Rectal smooth muscle tissue (tissue), 1 donor: ENCODE measurements at regions not wholly inside any gene's neighbourhood (a gene's known extent, or its start where the extent isn't known, plus 50 kb on each side); places are given as distances from the start of the nearest gene placed in this dataset.
A peak's percentile ranks its signal among the peaks of the same experiment; 100 is the strongest.
"Not testable (repeated sequence)": the region's sequence is repeated elsewhere in the genome, so short reads cannot be mapped to it uniquely, and the experiment has no call there.

Source experiments
- H3K27ac ChIP-seq: one replicate; pipeline ENCODE4 v1.7.0; 2013; ENCODE audit warnings: low read depth, low read length, inconsistent platforms
- H3K27me3 ChIP-seq: one replicate; pipeline ENCODE4 v1.7.0; 2013; ENCODE audit warnings: low read length; ENCODE audit not compliant: control insufficient read depth, insufficient read depth
- H3K36me3 ChIP-seq: one replicate; pipeline ENCODE4 v1.7.0; 2013; ENCODE audit warnings: low read length; ENCODE audit not compliant: control insufficient read depth, insufficient read depth
- H3K4me1 ChIP-seq: one replicate; pipeline ENCODE4 v1.7.0; 2013; ENCODE audit warnings: low read length; ENCODE audit not compliant: control insufficient read depth, insufficient read depth
- H3K4me3 ChIP-seq: one replicate; pipeline ENCODE4 v1.7.0; 2013; ENCODE audit warnings: low read length
- H3K9ac ChIP-seq: one replicate; pipeline ENCODE4 v1.7.0; 2013; ENCODE audit warnings: low read length

DNA sequence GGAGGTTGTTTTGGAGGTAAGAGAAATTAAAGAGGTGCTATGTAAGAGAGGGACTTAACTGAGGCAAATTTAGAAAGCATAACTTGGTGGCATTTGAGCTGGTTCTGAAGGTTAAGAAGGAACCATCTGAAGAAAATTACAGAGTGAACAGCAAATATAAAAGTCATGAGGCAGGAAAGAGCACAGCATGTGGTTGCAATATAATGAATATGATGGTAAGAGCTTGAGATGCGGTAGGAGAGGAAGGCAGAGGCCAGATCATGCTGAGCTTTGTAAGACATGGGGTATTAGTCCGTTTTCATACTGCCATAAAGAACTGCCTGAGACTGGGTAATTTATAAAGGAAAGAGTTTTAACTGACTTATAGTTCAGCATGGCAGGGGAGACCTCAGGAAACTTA is 279.1 kb downstream of the UTRN start:
- H3K4me3 ChIP-seq, result no peak overlapping the region
- H3K36me3 ChIP-seq, result peaks cover 2% of the 10 kb centered on the region
- no peaks in the 10 kb centered on the region for H3K27me3 ChIP-seq
- no peaks in the 10 kb centered on the region for H3K4me1 ChIP-seq
- H3K9ac ChIP-seq, result no peak overlapping the region
- no peak overlapping the region for H3K27ac ChIP-seq

DNA sequence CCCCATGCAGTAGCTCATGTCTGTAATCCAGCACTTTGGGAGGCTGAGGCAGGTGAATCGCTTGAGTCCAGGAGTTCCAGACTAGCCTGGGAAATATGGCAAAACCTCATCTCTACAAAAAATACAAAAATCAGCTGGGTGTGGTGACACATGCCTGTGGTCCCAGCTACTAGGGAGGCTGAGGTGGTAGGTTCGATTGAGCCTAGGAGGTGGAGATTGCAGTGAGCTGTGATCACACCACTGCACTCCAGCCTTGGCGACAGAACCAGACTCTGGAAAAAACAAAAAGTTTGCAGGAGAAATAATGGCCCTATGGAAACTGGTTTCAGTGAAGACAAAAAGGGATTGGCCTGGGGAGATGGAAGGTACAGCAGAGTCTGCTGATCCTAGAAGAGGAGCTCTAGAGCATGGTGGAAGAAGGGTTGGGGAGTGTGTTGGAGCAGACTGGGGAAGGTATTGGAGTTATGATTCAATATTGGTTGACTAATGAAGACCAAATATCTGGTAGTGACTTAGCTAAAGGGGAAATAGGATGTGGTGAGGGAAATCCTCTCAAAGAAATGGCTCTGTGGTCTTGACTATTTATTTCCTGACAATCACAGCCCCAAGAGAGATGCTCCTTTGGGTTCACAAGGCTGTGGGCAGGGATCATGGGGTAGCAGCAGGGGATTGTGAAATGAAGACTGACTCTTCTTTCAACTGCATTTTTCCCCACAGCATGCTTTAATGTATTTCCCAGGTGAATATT is 281.9 kb downstream of the UTRN start:
- Histone ChIP-seq H3K4me1 (no peaks in the 10 kb centered on the region), H3K4me3 (no peak overlapping the region), H3K36me3 (peaks cover 2% of the 10 kb centered on the region), H3K9ac (no peak overlapping the region), H3K27ac (no peak overlapping the region), H3K27me3 (no peaks in the 10 kb centered on the region)

DNA sequence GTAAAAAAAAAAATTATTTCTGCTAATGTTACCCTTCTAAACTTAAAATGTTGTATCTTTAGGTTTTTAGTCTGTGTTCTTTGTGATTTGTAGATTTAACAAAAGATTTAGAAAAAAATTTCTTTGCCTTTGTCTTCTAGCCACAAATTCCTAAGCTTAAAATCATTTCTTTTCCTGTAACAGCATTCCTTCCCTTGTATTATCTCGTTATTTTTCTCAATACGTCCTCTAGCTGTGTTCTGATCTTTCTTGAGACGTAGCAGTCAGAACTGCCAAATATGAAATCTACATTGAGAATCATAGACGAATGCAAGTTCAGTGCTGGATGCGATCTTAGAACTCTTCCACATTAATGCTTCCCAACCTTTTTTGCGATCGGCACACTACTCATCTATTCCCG is 283.1 kb downstream of the UTRN start:
- Histone ChIP-seq H3K4me1 (no peaks in the 10 kb centered on the region), H3K36me3 (peaks cover 2% of the 10 kb centered on the region), H3K27ac (no peak overlapping the region), H3K4me3 (no peak overlapping the region), H3K27me3 (no peaks in the 10 kb centered on the region), H3K9ac (no peak overlapping the region)

DNA sequence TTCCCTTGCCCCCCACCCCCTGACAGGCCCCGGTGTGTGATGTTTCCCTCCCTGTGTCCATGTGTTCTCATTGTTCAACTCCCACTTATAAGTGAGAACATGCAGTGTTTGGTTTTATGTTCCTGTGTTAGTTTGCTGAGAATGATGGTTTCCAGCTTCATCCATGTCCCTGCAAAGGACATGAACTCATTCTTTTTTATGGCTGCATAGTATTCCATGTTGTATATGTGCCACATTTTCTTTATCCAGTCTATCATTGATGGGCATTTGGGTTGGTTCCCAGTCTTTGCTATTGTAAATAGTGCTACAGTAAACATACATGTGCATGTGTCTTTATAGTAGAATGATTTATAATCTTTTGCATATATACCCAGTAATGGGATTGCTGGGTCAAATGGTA is 287.4 kb downstream of the UTRN start:
- H3K27ac ChIP-seq, H3K4me3 ChIP-seq: not testable (repeated sequence)

DNA sequence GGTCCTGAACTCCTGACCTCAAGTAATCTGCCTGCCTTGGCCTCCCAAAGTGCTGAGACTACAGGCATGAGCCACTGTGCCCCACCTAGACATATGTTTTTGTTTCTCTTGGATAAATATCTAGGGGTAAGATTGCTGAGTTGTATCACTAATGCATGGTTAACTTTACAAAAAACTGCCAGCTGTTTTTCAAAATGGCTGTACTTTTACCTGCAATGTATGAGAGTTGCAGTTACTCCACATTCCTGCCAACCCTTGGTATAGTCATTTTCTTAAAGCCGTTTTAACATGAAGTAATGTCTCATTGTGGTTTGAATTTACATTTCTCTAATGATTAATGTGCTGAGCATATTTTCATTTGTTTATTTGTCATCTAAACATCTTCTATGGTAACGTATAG is 289.7 kb downstream of the UTRN start:
- no peak overlapping the region for H3K4me3 ChIP-seq
- no peaks in the 10 kb centered on the region for H3K27me3 ChIP-seq
- H3K36me3 ChIP-seq, result no peaks in the 10 kb centered on the region
- no peak overlapping the region for H3K9ac ChIP-seq
- no peaks in the 10 kb centered on the region for H3K4me1 ChIP-seq
- H3K27ac ChIP-seq, result no peak overlapping the region

More for the DNA sequence above, 287.4 kb downstream of the UTRN start:
- H3K36me3 ChIP-seq, H3K27me3 ChIP-seq, H3K9ac ChIP-seq, H3K4me1 ChIP-seq: not testable (repeated sequence)

DNA sequence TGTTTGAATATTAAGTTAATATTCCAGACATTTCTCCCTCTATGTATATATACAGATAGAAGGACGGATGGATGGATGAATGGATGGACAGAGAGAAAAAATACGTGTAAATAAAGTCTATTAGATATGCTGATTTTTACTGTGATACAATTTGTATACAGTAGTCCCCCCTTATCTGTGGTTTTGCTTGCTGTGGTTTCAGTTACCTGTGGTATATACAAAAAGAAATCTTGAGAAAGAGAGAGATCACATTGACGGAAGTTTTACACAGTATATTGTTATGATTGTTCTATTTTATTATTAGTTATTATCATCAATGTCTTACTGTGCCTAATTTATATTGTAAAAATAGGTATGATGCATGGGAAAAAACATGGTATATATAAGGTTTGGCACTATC is 290.2 kb downstream of the UTRN start:
- Histone ChIP-seq H3K27me3 (no peaks in the 10 kb centered on the region), H3K4me3 (no peak overlapping the region), H3K27ac (no peak overlapping the region), H3K4me1 (no peaks in the 10 kb centered on the region), H3K36me3 (no peaks in the 10 kb centered on the region), H3K9ac (no peak overlapping the region)

DNA sequence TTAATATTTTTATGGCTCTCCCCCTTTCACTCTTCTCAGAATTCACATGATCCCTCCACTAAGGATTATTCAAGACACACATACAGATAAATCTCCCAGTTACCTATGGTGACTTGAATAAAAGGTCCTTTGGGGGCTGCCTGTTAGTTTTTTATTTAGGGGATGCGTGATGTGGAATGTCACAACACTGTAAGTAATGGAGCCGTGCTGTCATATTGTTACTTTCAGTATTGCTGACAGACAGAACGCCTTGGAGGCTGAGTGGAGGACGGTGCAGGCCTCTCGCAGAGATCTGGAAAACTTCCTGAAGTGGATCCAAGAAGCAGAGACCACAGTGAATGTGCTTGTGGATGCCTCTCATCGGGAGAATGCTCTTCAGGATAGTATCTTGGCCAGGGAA is 291.7 kb downstream of the UTRN start:
- Histone ChIP-seq H3K36me3 (no peaks in the 10 kb centered on the region), H3K4me1 (no peaks in the 10 kb centered on the region), H3K27ac (no peak overlapping the region), H3K9ac (no peak overlapping the region), H3K27me3 (no peaks in the 10 kb centered on the region), H3K4me3 (no peak overlapping the region)

DNA sequence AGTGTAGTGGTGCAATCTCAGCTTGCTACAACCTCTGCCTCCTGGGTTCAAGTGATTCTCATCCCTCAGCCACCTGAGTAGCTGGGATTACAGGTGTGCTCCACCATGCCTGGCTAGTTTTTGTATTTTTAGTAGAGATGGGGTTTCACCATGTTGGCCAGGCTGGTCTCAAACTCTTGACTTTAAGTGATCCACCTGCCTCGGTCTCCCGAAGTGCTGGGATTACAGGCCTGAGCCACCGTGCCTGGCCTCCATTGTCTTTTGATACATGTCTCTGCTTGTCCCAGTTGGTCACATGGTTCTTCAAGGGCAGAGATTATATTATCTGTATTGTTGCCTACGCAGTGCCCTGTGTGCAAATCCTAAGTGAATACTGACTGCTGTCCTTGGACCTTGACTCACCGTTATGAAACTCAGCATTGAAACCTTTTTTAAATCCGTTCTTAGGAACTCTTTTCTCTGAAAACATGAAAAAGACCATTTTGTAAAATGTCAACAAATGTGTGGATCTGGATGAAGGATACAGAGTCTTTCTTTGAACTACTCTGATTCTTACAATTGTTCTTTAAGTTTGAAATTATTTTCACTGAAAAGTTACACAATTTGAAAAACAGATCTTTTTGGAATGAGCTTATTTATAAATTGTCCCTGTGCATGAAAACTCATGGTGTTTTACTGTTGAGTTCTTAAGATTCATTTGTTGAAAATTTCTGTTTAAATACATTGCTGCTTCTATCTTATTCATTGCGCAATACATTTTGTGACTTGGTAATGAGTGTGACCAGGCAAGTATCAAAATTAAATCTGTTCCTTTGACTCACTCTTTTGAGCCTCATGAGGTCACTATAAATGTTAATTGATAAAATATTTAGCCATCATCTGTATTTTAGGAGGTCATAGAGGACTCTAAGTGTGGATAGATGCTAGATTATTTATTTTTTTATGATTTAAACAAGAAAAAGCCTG is 293.5 kb downstream of the UTRN start:
- Histone ChIP-seq H3K27ac (no peak overlapping the region), H3K27me3 (no peaks in the 10 kb centered on the region), H3K9ac (no peak overlapping the region), H3K36me3 (no peaks in the 10 kb centered on the region), H3K4me1 (peaks cover 3% of the 10 kb centered on the region), H3K4me3 (no peak overlapping the region)

DNA sequence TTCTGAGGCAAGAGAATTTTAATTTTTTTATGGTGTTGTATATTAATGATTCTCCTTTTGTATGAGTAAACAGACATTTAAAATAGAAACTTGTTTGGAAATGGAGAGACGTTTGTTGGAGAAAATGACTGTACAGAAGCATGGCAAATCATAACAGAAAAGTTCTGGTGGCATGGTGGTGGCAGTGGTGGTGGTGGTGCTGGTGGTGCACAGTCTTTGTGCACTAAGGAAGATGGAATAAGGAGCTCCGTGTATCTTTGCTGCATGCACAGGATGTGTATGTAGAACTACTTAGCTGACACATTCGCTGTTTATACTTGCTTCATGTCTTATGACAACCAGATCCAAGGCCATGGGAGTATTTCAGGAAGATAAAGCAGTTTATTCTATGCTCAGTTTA is 294.9 kb downstream of the UTRN start:
- H3K4me1 ChIP-seq, result peaks cover 3% of the 10 kb centered on the region
- no peak overlapping the region for H3K27ac ChIP-seq
- no peak overlapping the region for H3K4me3 ChIP-seq
- H3K9ac ChIP-seq, result no peak overlapping the region
- no peaks in the 10 kb centered on the region for H3K27me3 ChIP-seq
- H3K36me3 ChIP-seq, result no peaks in the 10 kb centered on the region

DNA sequence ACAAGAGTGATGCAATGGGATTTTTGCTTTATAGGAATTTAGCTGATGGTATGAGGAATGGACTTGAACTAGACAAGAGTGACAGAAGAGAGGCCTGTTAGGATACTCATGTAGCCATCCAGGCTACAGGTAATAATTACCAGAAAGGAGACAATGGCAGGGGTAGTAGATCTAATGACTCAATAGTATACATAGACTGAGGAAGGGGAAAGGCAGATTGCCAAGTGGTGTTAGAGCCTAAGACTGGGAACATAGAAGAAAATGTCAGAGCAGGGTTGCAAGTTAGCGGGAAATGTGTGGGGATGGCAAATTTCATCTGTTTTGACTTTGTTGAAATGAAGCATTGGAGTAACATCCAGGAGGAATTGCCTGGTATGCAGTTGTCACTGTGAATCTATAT is 295.6 kb downstream of the UTRN start:
- Histone ChIP-seq H3K4me1 (peaks cover 3% of the 10 kb centered on the region), H3K27me3 (no peaks in the 10 kb centered on the region), H3K9ac (no peak overlapping the region), H3K4me3 (no peak overlapping the region), H3K27ac (no peak overlapping the region), H3K36me3 (no peaks in the 10 kb centered on the region)

DNA sequence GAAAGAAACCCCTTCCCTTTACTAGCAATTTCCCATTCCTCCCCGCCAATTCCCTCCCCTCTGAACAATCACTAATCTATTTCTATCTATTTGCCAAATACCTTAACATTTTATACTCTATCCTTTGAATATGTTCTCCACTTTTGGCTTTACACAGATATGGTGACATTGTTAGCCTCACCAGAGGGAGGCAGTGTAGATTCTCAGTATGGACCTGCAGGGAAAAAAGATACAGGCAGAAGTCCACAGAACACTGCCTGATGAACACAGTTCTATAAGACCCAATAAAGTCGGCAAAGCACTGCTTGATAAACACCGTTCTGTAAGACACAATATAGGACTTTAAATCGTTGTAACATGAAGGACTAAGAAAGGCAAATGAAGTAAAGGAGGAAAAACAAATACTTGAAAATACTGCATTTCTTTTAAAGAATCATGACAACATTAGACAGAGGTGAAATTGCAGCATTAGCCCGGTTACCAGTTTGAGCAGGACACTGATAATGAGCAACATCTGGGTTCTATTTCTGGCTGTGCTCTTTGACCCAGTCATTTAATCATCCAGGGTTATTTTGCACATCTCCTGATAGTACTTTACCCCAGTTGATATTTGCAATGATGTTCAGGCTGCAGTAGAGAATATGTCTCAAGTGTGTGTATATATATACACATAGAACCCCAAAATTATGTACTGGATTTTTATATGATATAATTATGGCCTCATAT is 296.8 kb downstream of the UTRN start:
- Histone ChIP-seq H3K4me3 (no peak overlapping the region), H3K9ac (no peak overlapping the region), H3K36me3 (no peaks in the 10 kb centered on the region), H3K4me1 (peaks cover 3% of the 10 kb centered on the region), H3K27ac (no peak overlapping the region), H3K27me3 (no peaks in the 10 kb centered on the region)

DNA sequence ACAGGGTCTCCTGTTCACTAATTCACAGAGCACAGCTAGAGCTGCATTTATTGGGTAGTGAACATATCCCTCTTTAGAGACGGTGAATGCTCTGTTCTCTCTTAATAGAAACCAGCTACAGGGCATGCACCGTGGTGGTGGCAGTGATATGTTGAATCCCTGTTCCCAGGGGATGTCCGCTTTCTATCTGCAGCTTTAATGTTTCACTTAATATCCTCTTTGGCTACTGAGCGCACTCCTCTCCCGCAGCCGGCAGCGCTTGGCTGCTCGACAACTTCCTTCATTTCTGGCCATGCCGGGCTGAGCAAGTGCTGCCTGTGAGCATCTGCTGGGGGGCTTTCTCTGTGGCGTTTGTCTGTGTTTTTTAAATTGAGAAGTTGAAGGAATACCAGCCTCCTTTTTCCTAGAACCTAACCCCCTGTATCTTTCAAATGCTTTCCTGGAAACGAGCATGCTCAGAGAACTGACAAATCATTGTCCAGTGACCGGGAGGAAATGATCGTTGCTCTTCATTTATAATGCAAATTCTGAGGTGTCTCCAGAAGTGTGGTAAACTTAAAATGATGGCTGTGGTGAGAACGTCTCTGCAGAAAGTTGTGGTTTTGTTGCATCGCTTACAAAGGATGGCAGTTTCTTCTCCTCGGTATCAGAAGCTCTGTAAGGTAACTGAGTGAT is 297.9 kb downstream of the UTRN start:
- H3K36me3 ChIP-seq, result no peaks in the 10 kb centered on the region
- no peaks in the 10 kb centered on the region for H3K27me3 ChIP-seq
- peak overlapping the region; percentile 14 for H3K4me3 ChIP-seq
- no peak overlapping the region for H3K9ac ChIP-seq
- H3K27ac ChIP-seq, result no peak overlapping the region
- peaks cover 3% of the 10 kb centered on the region for H3K4me1 ChIP-seq
